EL (cell line): ENCODE measurements at regions not wholly inside any gene's neighbourhood (a gene's known extent, or its start where the extent isn't known, plus 50 kb on each side); places are given as distances from the start of the nearest gene placed in this dataset.

Source experiments
- DNase-seq: peaks from one replicate; pipeline ENCODE4 v3.0.0-alpha.2; 2016

GRCh38 chr4:101563126-101563525, 215.8 kb upstream of the PPP3CA start:
- DNase-seq, result no peak

DNA sequence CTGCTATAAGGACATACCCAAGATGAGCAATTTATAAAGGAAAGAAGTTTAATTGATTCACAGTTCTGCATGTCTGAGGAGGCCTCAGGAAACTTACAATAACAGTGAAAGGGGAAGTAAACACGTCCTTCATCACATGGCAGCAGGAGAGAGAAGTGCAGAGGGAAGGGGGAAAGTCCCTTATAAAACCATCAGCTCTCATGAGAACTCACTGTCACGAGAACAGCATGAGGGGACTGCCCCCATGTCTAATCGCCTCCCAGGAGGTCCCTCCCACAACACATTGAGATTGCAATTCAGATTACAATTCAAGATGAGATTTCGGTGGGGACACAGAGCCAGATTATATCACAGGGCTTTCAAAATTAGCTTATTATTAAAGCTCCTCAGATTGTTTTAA, 209.5 kb upstream of the PPP3CA start:
- no peak for DNase-seq

GRCh38 chr4:101555341-101555880, 208.1 kb upstream of the PPP3CA start:
- no peak for DNase-seq

DNA sequence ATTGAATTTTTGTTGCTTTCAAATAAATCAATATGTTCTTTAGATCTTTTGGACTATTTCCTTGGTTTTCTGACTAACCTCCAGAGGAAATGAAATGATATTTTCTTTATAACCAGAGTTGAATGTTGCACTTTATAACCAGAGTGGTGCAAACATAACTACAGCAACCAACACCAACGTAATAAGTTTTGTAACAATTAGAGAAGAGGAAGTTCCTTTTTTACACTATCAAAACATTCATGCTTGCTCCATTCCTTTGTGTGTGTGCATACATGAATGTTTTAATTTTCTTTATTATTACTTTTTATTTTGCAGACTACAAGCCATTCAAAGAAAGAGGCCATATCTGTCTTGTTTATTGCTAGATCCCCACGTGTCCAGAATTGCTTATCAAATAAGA, 193.0 kb upstream of the PPP3CA start:
- no peak for DNase-seq

- DNase-seq, result no peak
Measured at GRCh38 chr4:101528526-101528925, 181.2 kb upstream of the PPP3CA start.

- peak; percentile 2 for DNase-seq
Measured at GRCh38 chr4:101527188-101527587, 179.9 kb upstream of the PPP3CA start.

GRCh38 chr4:101515566-101515965, 168.2 kb upstream of the PPP3CA start:
- no peak for DNase-seq

DNA sequence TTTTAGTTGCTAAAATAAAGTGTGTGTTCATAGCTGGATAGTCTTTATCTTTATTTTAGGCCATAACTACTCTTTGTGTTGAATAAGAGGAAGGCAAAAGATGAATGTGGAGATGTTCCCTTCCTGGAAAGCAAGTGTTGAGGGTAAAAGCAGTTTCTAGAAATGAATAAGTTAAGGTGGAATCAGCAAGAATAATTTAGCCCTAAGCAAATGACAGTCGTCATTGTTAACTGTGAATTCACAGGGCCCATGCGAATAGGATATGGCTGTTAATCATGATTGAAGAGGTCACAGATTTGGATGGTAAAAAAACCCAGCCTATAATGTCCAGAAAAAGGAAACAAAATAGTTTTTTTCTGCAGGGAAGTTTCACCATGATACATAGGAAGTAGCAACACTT, 167.8 kb upstream of the PPP3CA start:
- DNase-seq, result no peak

- DNase-seq, result no peak
Measured at GRCh38 chr4:101512416-101512815, 165.1 kb upstream of the PPP3CA start.

DNA sequence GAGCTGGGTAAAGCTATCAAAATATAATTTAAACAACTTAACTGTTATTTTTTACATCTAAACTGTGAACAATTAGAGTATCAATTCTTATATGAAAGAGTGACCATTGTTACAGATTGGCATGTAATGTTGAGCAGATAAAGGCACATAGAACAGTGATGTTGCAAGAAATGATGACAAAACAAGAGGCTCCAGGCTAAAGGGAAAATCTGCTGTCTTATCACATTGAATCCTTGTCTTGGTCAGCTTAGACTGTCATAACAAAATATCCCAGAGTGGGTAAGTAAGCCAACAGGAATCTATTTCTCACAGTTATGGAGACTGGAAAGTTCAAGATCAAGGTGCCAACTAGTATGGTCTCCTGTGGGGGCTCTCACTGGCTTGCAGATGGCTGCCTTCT, 154.1 kb upstream of the PPP3CA start:
- DNase-seq, result no peak

DNA sequence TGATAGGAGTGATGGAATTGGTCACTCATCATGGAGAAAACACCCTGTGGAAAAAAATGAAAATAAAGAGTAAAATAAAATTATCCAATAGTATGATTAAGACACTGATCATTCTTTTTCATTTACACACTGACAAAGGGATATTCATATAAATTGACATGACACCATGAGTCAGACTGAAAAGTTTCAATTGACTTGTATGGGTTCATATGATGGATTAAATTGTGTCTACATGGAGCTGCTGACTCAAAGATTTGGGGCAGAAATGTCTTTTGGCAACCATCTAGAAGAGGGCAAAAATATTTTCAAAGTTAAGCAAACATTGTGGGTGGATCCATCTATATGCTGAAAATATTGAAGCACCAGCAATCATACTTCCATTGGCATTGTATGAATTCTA, 153.4 kb upstream of the PPP3CA start:
- no peak for DNase-seq

GRCh38 chr4:101475246-101475645, 127.9 kb upstream of the PPP3CA start:
- DNase-seq, result peak; percentile 2

DNA sequence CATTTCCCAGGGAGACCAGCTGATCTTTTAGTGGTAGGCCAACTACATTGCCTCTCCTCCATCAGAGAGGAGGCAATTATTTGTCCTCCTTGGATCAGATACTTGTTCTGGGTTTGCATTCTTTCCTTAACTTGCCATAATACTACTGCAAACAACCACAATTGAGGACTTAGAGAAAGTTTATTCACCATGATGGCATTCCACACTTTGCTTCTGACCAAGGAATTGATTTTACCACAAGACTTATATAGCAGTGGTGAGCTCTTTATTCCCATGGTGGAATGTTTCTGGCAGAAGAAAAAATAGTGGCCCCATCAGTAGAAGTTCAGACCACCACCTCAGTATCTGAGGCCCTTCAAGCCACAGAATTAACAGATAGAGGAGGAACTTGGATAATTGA, 123.9 kb upstream of the PPP3CA start:
- no peak for DNase-seq

DNA sequence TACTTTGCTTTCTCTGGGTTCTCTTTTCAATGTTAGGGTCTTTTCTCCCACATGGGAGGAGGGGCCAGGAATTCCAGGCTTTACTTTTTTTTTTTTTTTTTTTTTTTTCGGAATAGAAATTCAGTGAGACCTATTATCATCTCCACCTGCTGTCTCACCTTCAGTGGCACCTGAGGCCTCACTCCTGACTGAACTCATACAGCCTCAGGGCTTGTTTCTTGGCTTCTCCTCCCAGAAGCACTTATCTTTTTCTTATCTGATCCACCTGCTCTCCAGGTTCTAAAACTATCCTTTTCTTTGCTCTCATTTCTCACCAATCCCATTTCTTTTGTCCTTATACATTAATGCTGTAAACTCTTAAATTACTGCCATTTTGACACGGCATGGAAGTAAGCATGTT, 117.3 kb upstream of the PPP3CA start:
- DNase-seq, result no peak

DNA sequence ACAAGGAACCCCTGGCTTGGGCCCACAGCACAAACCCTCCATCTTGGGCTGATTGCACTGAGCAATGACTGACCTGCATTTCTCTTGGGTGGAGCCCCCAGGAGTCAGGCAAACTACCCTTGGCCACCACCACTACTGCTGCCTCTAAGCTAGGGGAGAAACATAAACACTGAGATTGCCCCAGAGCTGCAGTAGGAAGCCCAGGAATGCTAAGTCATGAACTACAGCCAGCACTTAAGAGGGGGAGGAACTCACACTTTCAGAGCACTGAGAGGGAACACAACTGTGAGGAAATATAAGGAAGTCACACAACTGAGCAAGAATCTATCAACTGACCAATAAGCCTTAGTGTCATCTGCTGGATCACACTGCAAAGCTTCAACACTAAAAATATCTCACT, 111.6 kb upstream of the PPP3CA start:
- no peak for DNase-seq

GRCh38 chr4:101458473-101458872, 111.1 kb upstream of the PPP3CA start:
- DNase-seq, result no peak

GRCh38 chr4:101451086-101451485, 103.8 kb upstream of the PPP3CA start:
- no peak for DNase-seq

GRCh38 chr4:101441446-101441845, 94.1 kb upstream of the PPP3CA start:
- no peak for DNase-seq

GRCh38 chr4:101439926-101440325, 92.6 kb upstream of the PPP3CA start:
- DNase-seq, result no peak

DNA sequence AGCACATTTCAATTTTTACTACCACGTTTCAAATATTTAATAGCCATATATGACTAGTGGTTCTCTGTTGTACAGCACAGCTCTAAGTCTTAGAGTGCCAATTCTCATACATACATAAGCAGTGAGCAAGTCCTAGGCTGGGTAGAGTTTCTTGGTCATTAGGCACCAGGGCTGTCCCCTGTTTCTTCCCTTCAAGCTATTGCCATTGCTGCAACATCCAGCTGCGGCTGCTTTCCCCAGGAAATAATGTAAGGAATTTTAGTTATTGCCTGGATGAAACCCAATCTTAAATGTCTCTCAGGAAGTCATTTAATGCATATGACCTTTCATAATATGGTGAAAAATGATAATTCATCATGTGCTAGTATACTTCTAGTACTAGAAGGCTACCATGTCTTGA, 74.1 kb upstream of the PPP3CA start:
- DNase-seq, result peak; percentile 31

GRCh38 chr4:101420661-101421060, 73.3 kb upstream of the PPP3CA start:
- no peak for DNase-seq

- DNase-seq, result no peak
Measured at GRCh38 chr4:101419336-101420135, 72.2 kb upstream of the PPP3CA start.

DNA sequence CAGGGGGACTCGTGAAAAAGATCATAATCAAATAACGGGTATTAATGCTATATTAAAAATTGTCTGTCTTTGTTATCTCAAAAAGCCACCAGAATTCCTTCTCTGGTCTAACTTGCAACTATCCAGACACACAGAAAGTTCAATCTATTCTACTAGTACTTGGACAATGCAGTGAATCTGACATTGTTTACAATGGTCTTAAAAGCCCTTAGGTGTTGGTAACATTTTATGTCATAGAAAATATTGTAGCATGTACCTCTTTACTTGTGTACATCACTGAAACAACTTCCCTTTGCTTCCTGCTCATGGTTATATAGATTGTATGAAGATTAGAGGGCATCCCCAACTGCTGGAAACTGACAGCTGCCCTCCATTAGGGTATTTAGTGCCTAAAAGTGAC, 71.1 kb upstream of the PPP3CA start:
- no peak for DNase-seq

DNA sequence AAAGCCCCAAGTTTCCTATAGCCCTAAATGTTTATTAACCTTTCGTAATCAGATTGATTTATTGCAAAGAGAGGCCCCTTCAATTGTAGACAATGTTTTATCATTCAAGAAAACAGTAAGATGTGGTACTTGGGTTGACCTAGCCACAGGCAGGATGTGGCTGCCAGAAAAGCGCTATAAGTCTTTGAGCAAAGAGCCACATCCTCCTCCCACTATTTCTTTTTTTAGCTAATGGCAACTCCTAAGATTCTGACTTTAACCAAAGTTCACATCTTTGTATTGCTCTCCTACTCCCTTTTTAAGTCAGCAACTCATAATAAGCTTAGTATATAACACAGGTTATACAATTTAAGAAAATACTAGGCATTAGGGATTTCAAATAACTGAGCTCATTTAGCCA, 70.7 kb upstream of the PPP3CA start:
- DNase-seq, result no peak

DNA sequence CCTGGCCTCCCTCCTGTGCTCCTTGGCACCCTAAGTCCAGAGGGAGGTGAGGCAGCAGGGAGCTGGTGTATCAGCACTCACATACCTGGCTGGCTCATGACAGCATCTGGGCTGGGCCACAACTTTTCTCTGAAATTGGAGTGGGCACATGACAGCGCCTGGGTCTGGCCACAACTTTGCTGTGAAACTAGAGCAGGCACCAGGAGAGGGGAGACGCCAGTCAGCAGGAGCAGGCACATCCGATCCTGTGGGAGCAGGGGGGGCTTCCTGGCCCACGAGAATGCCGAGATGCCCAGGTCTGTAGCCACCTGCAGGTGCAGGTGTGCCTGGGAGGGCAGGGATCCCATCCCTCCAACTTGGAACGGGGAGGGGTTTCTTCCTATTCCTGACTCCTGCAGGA, 69.7 kb upstream of the PPP3CA start:
- DNase-seq, result no peak
